ENCODE measurements at regions not wholly inside any gene's neighbourhood (a gene's known extent, or its start where the extent isn't known, plus 50 kb on each side); places are given as distances from the start of the nearest gene placed in this dataset.

GRCh38 chr9:89720696-89721175 lies 115.9 kb downstream of the GADD45G start:
- no peak for DNase-seq (ENCODE audit: low read depth in 4 of 4, low spot score in 2 of 4)

- DNase-seq (ENCODE audit: low read depth in 4 of 4, low spot score in 2 of 4), result no peak
Observed at GRCh38 chr9:89721176-89721700, 116.4 kb downstream of the GADD45G start.

- no peak for DNase-seq (ENCODE audit: low read depth in 4 of 4, low spot score in 2 of 4)
Observed at GRCh38 chr9:89721971-89722530, 117.2 kb downstream of the GADD45G start.

DNA sequence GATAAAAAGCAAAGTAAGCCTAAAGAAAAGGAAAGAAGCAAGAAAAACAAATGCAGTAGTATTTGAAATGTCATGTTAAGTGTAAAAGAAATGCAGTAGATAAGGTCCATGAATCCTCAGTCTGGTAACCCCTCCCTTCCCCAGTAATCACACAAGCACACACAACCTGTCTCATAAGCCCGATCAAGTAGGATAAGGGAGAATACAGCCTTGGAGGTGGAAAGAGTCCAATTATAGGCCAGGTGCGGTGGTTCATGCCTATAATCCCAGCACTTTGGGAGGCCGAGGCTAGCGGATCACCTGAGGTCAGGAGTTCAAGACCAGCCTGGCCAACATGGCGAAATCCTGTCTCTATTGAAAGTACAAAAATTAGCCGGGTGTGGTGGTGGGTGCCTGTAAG lies 117.9 kb downstream of the GADD45G start:
- no peak for DNase-seq (ENCODE audit: low read depth in 4 of 4, low spot score in 2 of 4)

DNA sequence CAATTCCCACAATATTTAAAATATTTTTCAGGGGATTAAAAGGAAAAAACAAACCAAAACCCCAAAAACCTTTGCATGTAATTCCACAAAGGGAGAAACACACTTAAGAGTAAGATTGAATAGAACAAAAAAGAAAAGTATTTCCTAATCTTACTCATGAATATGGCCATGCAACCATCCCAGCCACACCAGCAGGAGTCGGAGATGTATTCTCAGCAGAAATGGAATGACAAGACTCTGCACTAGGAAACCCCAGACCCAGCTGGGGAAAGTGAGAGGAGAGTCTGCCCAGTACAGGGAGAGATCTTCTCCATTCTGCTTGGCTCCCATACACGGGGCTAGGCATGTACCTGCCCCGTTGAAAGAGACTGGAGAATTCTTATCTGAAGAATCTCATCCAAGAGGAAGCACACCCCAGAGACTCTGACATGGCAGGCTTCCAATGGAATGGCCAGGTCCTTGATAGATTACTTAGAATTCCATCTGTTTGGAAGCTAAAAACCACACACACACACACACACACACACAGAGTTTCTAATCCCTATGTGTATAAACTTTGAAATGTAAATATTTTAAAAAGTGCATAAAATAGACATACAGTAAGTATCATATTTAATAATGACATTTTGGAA lies 118.8 kb downstream of the GADD45G start:
- DNase-seq (ENCODE audit: low read depth in 4 of 4, low spot score in 2 of 4), result no peak

DNA sequence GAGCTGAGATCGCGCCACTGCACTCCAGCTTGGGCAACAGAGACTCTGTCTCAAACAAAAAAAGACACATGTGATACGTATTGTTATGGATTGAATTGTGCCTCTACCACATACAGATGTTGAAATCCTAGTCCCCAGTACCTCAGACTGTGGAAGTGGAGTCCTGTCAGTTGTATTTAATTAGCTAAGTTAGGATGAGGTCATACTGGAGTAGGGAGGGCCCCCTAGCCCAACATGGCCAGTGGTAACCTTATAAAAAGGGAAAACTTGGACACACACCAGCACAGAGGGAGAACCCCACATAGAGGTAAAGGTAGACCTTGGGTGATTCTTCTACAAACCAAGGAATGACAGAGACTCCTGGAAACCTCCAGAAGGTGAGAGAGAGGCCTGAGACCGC lies 119.8 kb downstream of the GADD45G start:
- DNase-seq (ENCODE audit: low read depth in 4 of 4, low spot score in 2 of 4), result no peak

GRCh38 chr9:89725271-89725670 lies 120.5 kb downstream of the GADD45G start:
- no peak for DNase-seq (ENCODE audit: low read depth in 4 of 4, low spot score in 2 of 4)

DNA sequence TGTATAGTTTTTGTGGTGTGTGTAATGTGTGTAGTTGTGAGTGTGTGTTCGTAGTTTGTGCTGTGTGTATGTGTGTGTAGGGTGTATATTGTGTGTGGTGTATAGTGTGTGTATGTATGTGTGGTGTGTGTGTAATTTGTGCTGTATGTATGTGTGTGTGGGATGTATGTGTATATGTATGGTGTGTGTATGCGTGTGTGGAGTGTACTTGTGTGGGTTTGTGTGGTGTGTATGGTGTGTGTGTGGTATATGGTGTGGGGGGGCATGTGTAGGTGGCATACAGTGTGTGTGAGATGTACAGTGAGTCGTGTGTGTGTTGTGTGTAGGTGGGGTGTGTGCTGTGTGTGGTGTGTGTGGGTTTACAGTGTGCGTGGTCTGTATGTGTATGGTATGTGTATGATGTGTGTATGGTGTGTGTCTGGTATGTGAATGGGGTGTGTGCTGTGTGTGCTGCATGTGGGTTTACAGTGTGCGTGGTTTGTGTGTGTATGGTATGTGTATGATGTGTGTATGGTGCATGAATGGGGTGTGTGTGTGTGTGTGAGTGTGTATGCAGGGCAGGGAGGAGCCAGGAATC lies 125.2 kb downstream of the GADD45G start:
- DNase-seq (ENCODE audit: low read depth in 4 of 4, low spot score in 2 of 4), result no peak

DNA sequence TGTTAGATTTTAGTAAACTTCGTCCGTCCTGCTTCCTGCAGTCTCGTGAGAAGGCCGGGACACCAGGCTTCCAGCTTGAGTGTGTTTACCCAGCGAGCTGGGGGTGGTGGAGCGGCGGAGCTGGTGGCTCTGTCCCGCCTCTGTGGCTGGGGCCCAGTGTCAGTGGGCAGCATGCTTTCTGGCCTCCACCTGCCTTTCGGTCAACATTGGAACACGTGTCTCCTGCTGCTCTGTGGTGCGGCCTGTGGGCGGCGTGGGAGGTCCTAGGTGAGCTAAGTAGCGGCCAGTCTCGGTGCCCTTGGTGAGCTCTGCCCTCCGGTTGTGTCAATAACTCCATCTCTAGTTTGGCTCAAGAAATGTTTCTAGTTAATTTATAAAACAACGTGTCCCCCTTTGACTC lies 125.9 kb downstream of the GADD45G start:
- no peak for DNase-seq (ENCODE audit: low read depth in 4 of 4, low spot score in 2 of 4)

GRCh38 chr9:89731262-89732182 lies 126.7 kb downstream of the GADD45G start:
- no peak for DNase-seq (ENCODE audit: low read depth in 4 of 4, low spot score in 2 of 4)

GRCh38 chr9:89732295-89732938 lies 127.6 kb downstream of the GADD45G start:
- DNase-seq (ENCODE audit: low read depth in 4 of 4, low spot score in 2 of 4), result no peak

DNA sequence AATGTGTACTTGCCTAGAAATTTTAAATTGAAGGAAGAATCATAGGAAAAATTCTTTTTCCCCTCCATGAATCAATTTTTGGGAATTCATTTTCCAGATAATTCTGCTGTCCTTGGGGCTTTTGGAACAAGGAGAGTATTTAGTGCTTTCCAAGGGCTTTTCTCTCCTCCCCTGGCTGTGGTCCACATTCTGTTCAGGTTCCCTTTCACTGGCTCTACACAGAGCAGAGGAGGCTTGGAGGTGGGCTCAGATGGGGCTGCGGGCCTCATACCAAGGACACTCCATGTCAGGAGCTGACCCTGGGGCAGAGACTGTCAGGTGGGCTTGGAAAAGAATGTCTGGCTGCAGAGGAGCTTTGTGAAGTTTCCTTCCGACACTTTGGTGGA lies 128.1 kb downstream of the GADD45G start:
- DNase-seq (ENCODE audit: low read depth in 4 of 4, low spot score in 2 of 4), result no peak

- DNase-seq (ENCODE audit: low read depth in 4 of 4, low spot score in 2 of 4), result no peak
Observed at GRCh38 chr9:89734600-89735041, 129.8 kb downstream of the GADD45G start.

DNA sequence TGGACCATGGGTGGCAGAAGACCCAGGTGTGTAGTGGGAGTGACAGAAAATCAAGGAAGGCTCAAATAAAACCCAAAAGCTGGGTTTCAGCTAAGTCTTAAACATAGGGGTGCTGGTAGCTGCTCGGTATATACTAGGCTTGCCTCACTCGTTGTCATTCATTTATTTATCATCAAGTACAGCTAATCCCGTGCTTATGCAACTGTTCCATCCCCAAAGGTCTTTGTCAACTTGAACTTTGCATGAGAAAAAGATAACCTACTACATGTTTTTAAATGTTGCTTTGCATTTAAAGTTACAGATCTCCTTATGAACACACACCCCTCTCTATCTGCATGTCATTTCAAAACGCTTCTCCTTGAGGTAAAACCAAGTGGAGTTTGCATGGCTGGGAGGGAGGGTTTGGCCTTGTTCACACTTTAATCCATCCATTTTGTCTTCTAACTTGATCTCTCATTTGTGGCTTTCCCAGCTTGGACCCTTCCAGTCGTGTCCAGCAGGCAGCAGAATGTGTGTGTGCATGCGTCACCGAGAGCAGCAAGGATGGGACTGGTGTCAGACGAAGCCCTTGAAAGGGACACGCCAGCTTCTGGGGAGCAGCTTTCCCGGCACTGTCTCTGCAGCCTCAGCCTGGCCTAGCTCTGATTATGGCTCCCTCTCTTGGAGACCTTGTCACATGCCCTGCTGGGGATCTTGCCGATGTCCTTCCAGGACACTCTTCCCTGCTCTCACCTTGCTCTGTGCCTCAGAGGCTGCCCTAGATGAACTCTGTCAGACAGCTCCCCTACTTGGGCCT lies 133.5 kb downstream of the GADD45G start:
- no peak for DNase-seq (ENCODE audit: low read depth in 4 of 4, low spot score in 2 of 4)

DNA sequence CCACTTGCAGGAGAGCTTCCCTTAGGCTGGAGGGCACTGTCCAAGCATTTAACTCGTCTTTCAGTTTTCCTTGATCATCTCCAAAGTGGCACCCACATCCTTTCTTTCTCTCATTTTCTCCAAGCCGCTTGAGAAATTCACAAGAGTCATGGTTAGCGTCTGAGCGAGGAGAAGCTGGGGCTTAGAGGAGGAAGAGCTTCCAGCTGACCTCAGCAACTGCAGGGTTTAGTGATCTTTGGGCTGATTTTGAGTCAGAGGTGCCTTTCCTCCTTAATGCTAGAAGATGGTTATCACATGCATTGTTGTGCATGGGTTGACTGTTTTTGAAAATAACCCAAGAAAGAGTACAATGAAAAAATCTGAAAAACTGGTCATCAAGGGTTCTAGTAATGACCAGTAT lies 134.7 kb downstream of the GADD45G start:
- no peak for DNase-seq (ENCODE audit: low read depth in 4 of 4, low spot score in 2 of 4)

GRCh38 chr9:89739916-89740315 lies 135.1 kb downstream of the GADD45G start:
- no peak for DNase-seq (ENCODE audit: low read depth in 4 of 4, low spot score in 2 of 4)

DNA sequence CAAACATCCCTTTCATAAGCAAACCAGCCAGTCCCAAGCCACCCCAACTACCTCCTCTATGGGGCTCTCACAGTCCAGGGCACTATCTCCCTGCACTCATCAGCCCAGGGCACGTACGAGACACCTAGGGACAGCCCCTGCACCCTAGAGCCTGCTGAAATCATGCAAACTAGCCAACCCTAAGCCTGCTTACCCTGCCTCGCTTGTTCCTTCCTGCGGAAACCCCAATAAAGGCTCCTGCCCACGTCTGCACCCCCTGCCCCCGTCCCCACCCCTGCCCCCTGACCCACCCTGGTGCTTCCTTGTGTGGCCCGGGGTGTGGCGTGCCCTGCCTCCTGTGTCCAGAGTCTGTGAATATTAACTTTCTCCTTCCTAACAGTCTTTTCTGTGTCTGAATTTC lies 135.9 kb downstream of the GADD45G start:
- DNase-seq (ENCODE audit: low read depth in 4 of 4, low spot score in 2 of 4), result no peak

DNA sequence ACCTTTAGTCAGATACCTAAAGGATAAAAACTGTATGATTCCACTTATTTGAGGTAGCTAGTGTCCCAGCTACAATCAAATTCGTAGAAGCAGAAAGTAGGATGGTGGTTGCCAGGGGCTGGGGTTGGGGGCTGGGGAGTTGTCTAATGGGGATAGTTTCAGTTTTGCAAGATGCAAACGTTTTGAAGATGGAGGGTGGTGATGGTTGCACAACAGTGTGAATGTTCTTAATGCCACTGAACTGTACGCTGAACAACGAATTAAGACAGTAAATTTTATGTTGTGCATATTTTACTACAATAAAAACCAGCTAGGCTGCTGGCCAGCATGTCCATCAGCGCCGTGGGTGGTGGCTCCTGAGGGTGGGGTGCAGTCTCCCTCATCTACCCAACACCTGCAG lies 137.8 kb downstream of the GADD45G start:
- no peak for DNase-seq (ENCODE audit: low read depth in 4 of 4, low spot score in 2 of 4)

- no peak for DNase-seq (ENCODE audit: low read depth in 4 of 4, low spot score in 2 of 4)
Observed at GRCh38 chr9:89743216-89743572, 138.4 kb downstream of the GADD45G start.
